ENCODE measurements at regions not wholly inside any gene's neighbourhood (a gene's known extent, or its start where the extent isn't known, plus 50 kb on each side); places are given as distances from the start of the nearest gene placed in this dataset.

GRCh38 chr10:21174715-21175495 lies 277.8 kb upstream of the NEBL start:
- H3K36me3 Mint-ChIP-seq (ENCODE audit: low read depth), result no peaks in the 10 kb centered on the region
- peaks cover 49% of the 10 kb centered on the region for H3K27me3 Mint-ChIP-seq
- ChIA-PET CTCF (no interaction called here), POLR2A (interaction anchor here (0.5 kb wide), 1 partner anchor 65 kb away, joined by 4 read pairs; no protein-coding TSS in a partner anchor)
- no peaks in the 10 kb centered on the region for H3K9me3 Mint-ChIP-seq
- DNase-seq, result no peak
- intact Hi-C loops (cut with micrococcal nuclease), result no loop called here
- H3K27ac Mint-ChIP-seq, result no peak overlapping the region
- TF ChIP-seq CTCF (IDR thresholded peaks at IDR 0.05), result no peak
- H3K4me1 Mint-ChIP-seq (ENCODE audit: low read depth), result peaks cover 5% of the 10 kb centered on the region
- H3K4me3 Mint-ChIP-seq, result peak overlapping the region; percentile 50
- ATAC-seq, result no peak

GRCh38 chr10:21173802-21174714 lies 276.9 kb upstream of the NEBL start:
- POLR2A ChIA-PET, result no interaction called here
- no peak overlapping the region for H3K27ac Mint-ChIP-seq
- intact Hi-C loops (cut with micrococcal nuclease), result no loop called here

GRCh38 chr10:21172930-21173801 lies 276.1 kb upstream of the NEBL start:
- CTCF ChIA-PET, result no interaction called here
- no peaks in the 10 kb centered on the region for H3K9me3 Mint-ChIP-seq
- peaks cover 53% of the 10 kb centered on the region for H3K27me3 Mint-ChIP-seq
- peak; percentile 3 for DNase-seq
- intact Hi-C loops (cut with micrococcal nuclease), result no loop called here
- H3K27ac Mint-ChIP-seq, result no peak overlapping the region
- ATAC-seq, result no peak
- peak overlapping the region; percentile 68 for H3K4me3 Mint-ChIP-seq
- peaks cover 5% of the 10 kb centered on the region for H3K4me1 Mint-ChIP-seq (ENCODE audit: low read depth)
- TF ChIP-seq CTCF (IDR thresholded peaks at IDR 0.05), result no peak
- H3K36me3 Mint-ChIP-seq (ENCODE audit: low read depth), result no peaks in the 10 kb centered on the region
- POLR2A ChIA-PET, result interaction anchor here (0.6 kb wide), 1 partner anchor 1123 kb away, joined by 4 read pairs; no protein-coding TSS in a partner anchor

More at GRCh38 chr10:21173802-21174714, 276.9 kb upstream of the NEBL start:
- peak; percentile 93 for ATAC-seq
- no peak for TF ChIP-seq CTCF (IDR thresholded peaks at IDR 0.05)
- peaks cover 53% of the 10 kb centered on the region for H3K27me3 Mint-ChIP-seq
- H3K9me3 Mint-ChIP-seq, result no peaks in the 10 kb centered on the region
- CTCF ChIA-PET, result no interaction called here
- DNase-seq, result peak; percentile 63
- H3K4me3 Mint-ChIP-seq, result peak overlapping the region; percentile 68
- no peaks in the 10 kb centered on the region for H3K36me3 Mint-ChIP-seq (ENCODE audit: low read depth)
- peaks cover 5% of the 10 kb centered on the region for H3K4me1 Mint-ChIP-seq (ENCODE audit: low read depth)

GRCh38 chr10:21172542-21172929 lies 275.4 kb upstream of the NEBL start:
- Mint-ChIP-seq H3K9me3 (no peaks in the 10 kb centered on the region), H3K27ac (no peak overlapping the region), H3K4me3 (no peak overlapping the region), H3K4me1 (ENCODE audit: low read depth) (peaks cover 5% of the 10 kb centered on the region), H3K36me3 (ENCODE audit: low read depth) (no peaks in the 10 kb centered on the region), H3K27me3 (peaks cover 53% of the 10 kb centered on the region)
- POLR2A ChIA-PET, result interaction anchor here (0.6 kb wide), 1 partner anchor 1122 kb away, joined by 4 read pairs; no protein-coding TSS in a partner anchor
- TF ChIP-seq CTCF (IDR thresholded peaks at IDR 0.05), result no peak
- DNase-seq, result no peak
- no peak for ATAC-seq
- intact Hi-C loops (cut with micrococcal nuclease), result no loop called here
- CTCF ChIA-PET, result interaction anchor here (1.4 kb wide), 1 partner anchor 10 kb away, joined by 5 read pairs; no protein-coding TSS in a partner anchor
